22Rv1 (cell line): ENCODE measurements at regions not wholly inside any gene's neighbourhood (a gene's known extent, or its start where the extent isn't known, plus 50 kb on each side); places are given as distances from the start of the nearest gene placed in this dataset.

Experiments
- ZFX ChIP-seq: fragments of 450-650 bp; IDR thresholded peaks from 2 replicates; pipeline ENCODE4 v1.6.1; 2017; ENCODE audit warnings: antibody characterized with exemption, borderline replicate concordance
- TF ChIP-seq, protein P1 (sequence below): fragments of 450-650 bp; IDR thresholded peaks from 2 replicates; pipeline ENCODE4 v1.5.1; 2017; ENCODE audit warnings: mild to moderate bottlenecking

DNA sequence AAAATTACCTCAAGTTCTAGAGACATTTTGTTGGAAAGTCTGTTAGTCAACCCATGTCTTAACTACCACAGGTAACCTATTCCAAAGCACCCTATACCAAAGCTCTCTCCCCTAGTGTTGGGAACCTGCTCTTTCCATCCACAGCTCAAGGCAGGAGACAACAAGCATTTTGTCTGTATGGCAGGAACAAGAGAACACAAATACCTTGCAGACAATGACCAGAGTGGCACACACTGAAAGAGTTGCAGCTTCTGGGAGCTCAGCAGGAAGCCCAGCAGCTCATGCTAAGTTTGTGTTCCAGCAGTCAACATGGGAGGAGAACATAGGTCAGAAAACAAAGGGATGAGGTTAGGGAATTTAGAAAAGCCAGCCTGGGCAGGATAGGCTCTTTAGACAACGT is 300.8 kb downstream of the HHIPL2 start:
- TF ChIP-seq, protein P1, sequence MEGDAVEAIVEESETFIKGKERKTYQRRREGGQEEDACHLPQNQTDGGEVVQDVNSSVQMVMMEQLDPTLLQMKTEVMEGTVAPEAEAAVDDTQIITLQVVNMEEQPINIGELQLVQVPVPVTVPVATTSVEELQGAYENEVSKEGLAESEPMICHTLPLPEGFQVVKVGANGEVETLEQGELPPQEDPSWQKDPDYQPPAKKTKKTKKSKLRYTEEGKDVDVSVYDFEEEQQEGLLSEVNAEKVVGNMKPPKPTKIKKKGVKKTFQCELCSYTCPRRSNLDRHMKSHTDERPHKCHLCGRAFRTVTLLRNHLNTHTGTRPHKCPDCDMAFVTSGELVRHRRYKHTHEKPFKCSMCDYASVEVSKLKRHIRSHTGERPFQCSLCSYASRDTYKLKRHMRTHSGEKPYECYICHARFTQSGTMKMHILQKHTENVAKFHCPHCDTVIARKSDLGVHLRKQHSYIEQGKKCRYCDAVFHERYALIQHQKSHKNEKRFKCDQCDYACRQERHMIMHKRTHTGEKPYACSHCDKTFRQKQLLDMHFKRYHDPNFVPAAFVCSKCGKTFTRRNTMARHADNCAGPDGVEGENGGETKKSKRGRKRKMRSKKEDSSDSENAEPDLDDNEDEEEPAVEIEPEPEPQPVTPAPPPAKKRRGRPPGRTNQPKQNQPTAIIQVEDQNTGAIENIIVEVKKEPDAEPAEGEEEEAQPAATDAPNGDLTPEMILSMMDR, result no peak
- no peak for TF ChIP-seq ZFX
